IPS-15b (cell line): ENCODE measurements at regions not wholly inside any gene's neighbourhood (a gene's known extent, or its start where the extent isn't known, plus 50 kb on each side); places are given as distances from the start of the nearest gene placed in this dataset.

Source experiments
- H3K27me3 ChIP-seq: one replicate; pipeline ENCODE4 v1.6.1; 2013; ENCODE audit warnings: low read length; ENCODE audit not compliant: control insufficient read depth, insufficient read depth
- H3K36me3 ChIP-seq: one replicate; pipeline ENCODE4 v1.6.1; 2013; ENCODE audit warnings: low read length; ENCODE audit not compliant: control insufficient read depth, insufficient read depth
- H3K4me1 ChIP-seq: one replicate; pipeline ENCODE4 v1.6.1; 2013; ENCODE audit warnings: mild to moderate bottlenecking, low read length; ENCODE audit not compliant: control insufficient read depth, insufficient read depth
- H3K4me3 ChIP-seq: one replicate; pipeline ENCODE4 v1.5.1; 2013; ENCODE audit warnings: low read depth, low read length
- H3K9ac ChIP-seq: one replicate; pipeline ENCODE4 v1.6.1; 2013; ENCODE audit warnings: low read depth, mild to moderate bottlenecking, low read length
- H3K9me3 ChIP-seq: one replicate; pipeline ENCODE4 v1.6.1; 2013; ENCODE audit warnings: mild to moderate bottlenecking, low read length; ENCODE audit not compliant: control insufficient read depth, insufficient read depth

DNA sequence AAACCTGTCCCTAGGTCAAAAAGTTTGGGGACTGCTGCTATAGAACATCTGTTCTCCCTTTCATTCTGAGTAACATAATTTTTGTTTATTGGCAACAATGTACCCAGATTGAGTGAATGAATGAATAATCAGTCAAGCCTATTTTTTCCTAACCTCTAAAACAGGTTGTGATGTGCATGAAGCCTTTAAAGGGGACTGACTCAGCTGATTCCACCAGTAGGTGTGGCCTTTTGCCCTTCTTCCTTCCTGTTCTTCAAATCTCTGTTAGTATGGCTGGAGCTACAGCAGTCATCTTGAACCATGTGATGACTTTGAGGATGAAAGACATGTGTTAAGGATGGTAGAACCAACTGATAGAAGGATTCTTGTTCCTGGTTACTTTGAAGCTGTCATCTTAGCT lies 476.1 kb downstream of the NUF2 start:
- no peak overlapping the region for H3K9ac ChIP-seq
- no peaks in the 10 kb centered on the region for H3K27me3 ChIP-seq
- no peak overlapping the region for H3K4me3 ChIP-seq
- H3K4me1 ChIP-seq, result peaks cover 3% of the 10 kb centered on the region
- no peaks in the 10 kb centered on the region for H3K36me3 ChIP-seq
- no peaks in the 10 kb centered on the region for H3K9me3 ChIP-seq

DNA sequence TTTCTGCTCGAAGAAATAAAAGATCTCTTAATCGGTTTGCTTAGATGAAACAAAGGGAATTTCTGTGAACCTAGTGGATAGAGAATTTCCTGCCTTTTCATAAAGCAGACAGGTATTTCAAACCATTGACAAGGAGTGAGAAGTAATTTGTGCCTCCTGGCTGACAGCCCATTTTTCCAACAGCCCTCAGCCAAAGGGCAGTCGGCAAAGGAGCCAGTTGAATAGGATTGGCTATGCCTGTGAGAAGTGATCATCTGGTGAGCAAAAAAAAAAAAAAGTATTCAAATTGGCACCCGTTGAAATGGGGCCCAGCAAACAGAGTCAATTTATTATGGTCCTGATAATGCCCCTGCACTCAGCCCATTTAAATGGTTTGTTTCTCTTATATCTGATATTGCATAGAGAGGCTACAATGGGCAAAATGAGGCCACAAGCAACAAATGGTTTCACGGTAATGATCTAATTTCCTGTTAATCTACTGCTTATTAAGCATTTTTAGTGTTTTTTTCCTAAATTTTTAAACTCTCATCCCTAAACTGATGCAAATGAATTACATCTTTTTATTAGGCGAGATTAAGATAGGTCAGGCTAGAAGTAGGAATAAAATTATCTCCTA lies 477.5 kb downstream of the NUF2 start:
- Histone ChIP-seq H3K4me3 (no peak overlapping the region), H3K4me1 (peaks cover 3% of the 10 kb centered on the region), H3K36me3 (no peaks in the 10 kb centered on the region), H3K9ac (no peak overlapping the region), H3K9me3 (no peaks in the 10 kb centered on the region), H3K27me3 (no peaks in the 10 kb centered on the region)

DNA sequence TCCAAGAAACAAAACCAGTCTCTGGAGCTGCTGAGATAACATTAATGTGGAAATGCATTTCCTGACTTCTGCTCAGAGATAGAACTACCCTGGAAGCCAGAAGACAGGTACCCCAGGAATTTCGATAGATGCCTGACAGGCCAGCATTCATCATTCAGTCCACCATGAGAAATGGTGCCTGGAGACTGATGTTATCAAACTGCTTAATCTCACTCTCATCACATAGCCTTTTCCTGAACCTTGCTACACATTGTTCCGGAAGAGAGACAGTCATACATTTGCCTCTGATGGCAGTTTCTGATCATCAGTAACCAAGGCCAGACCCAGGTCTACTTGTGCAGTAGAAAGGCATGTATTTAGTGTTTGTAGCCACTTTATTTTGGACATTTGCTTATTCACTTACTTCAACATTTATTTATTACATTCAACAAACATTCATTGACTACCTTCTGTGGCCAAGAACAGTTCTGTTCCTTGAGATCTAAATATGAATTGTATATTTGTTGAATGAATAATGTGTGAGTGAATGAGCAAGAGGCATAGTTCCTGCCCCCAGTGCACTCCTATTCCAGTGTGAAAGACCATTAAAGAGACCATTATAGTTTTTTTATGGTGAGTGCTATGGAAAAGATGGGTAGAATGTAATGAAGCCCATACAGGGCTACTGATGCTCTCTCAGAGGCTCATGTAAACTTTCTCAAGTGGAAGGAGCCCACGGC lies 485.7 kb downstream of the NUF2 start:
- Histone ChIP-seq H3K36me3 (no peaks in the 10 kb centered on the region), H3K4me1 (no peaks in the 10 kb centered on the region), H3K27me3 (no peaks in the 10 kb centered on the region), H3K9me3 (no peaks in the 10 kb centered on the region), H3K4me3 (no peak overlapping the region), H3K9ac (no peak overlapping the region)

DNA sequence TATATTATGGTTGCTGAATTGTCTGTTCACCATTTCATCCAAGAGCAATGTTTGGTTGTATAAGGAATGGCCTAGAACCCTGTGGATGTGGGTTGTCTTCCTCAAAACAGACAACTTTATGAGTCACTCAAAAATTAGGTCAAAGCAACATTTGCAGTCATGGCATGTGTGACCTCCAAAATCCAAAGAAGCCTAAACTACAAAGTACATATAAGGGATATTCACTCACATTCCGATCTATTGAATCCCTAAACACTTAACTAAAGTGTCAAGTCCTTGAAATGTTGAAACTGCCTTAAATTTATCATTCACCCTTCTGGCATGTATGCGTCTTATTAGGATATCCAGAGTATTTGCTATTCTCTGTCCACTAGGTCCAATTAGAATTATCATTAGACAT lies 491.5 kb downstream of the NUF2 start:
- H3K36me3 ChIP-seq, result no peaks in the 10 kb centered on the region
- no peak overlapping the region for H3K9ac ChIP-seq
- H3K4me1 ChIP-seq, result no peaks in the 10 kb centered on the region
- no peaks in the 10 kb centered on the region for H3K9me3 ChIP-seq
- no peak overlapping the region for H3K4me3 ChIP-seq
- no peaks in the 10 kb centered on the region for H3K27me3 ChIP-seq

DNA sequence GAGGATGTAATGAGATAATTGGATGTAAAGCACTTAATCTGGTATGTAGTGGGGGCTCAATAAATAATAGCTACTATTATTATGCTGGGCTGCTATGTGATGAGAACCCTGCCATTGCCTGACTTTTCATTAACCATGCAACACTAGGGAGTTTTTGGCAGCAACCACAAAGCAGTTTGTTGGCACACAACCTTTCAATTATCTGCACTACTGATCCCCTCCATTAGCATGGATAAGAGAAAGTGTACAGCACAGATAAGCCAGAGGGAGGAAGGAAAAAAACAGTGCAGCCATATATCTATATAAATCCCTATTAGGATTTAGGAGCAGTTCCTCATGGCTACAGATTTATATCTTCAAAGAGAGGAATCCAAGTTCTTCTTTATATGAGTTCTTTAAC lies 498.5 kb downstream of the NUF2 start:
- Histone ChIP-seq H3K9me3 (no peaks in the 10 kb centered on the region), H3K4me3 (no peak overlapping the region), H3K4me1 (no peaks in the 10 kb centered on the region), H3K36me3 (no peaks in the 10 kb centered on the region), H3K9ac (no peak overlapping the region), H3K27me3 (no peaks in the 10 kb centered on the region)

DNA sequence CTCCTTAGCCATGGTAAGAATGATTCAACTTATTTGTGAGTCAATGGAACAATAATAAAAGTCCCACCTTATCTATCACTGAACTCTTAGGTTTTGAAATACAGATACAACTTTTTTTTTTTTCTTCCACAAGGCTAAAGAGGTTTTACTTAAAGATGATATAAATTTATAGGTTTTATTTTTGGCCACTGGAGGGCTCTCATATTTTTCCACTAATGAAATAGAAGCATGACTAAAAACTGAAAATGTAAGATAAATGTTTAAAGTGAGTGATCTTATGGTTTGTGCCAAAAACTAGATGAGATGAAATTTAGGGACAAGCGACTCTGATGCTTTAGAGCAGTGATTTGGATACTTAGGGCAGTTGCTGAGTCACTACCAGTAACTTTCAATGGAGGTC lies 499.0 kb downstream of the NUF2 start:
- Histone ChIP-seq H3K9ac (no peak overlapping the region), H3K4me3 (no peak overlapping the region), H3K9me3 (no peaks in the 10 kb centered on the region), H3K36me3 (no peaks in the 10 kb centered on the region), H3K4me1 (no peaks in the 10 kb centered on the region), H3K27me3 (no peaks in the 10 kb centered on the region)

DNA sequence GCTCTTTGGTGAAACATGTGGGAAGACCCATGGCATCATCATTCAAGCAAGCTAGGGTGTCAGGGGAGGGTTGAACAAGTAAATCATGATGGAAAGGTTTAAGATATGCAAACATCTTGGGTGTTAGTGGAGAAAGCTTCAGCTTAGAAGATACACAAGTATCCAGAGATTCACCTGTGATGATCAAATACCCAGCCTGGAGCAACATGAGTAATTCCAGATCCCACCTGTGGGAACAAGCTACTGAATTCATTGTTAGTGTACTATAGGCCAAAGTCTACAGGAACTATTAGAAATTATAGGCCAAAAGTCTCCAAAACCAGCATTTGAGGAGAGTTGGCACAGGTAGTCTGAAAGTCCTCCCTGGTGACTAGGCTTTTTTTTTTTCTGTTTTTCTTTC lies 499.9 kb downstream of the NUF2 start:
- Histone ChIP-seq H3K27me3 (no peaks in the 10 kb centered on the region), H3K4me1 (no peaks in the 10 kb centered on the region), H3K36me3 (no peaks in the 10 kb centered on the region), H3K9me3 (no peaks in the 10 kb centered on the region), H3K4me3 (no peak overlapping the region), H3K9ac (no peak overlapping the region)

DNA sequence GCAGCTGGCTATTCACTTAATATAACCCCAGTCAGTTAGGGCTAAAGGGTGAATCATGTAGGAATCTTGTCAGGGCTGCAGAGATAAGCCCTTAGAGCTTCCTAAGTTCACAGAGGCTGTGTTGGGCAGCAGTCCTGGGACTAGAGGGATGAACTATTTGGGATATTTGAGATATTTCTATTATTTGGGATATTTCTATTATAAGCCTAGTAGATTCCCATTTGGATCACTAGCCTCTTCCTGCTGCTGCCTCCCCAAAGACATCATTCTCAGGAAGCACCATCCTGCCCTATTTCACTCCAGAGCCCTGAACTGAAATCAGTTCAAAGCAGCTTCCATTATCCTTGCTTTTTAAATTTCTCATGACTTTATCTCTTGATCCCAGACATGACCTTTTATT lies 501.3 kb downstream of the NUF2 start:
- Histone ChIP-seq H3K4me3 (no peak overlapping the region), H3K9me3 (no peaks in the 10 kb centered on the region), H3K27me3 (no peaks in the 10 kb centered on the region), H3K9ac (no peak overlapping the region), H3K4me1 (no peaks in the 10 kb centered on the region), H3K36me3 (no peaks in the 10 kb centered on the region)

DNA sequence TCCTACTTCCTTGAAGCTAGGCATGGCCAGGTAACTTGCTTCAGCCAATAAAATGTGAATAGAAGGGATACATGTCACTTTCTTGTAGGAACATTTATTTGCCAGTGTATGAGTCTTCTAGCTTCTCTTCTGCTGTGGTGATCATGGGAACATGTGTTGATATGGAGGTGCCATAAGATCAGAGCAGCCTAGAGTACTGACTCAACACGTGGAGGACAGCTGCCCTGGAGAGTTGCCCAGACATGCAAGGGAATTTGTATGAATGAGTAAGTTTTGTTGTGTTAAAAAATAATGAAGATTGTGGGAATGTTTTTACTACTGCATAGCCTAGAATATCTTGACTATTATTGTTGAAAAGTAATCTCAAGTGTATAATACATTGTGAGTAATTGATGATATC lies 502.3 kb downstream of the NUF2 start:
- Histone ChIP-seq H3K27me3 (no peaks in the 10 kb centered on the region), H3K4me1 (no peaks in the 10 kb centered on the region), H3K36me3 (no peaks in the 10 kb centered on the region), H3K9ac (no peak overlapping the region), H3K4me3 (no peak overlapping the region), H3K9me3 (no peaks in the 10 kb centered on the region)

DNA sequence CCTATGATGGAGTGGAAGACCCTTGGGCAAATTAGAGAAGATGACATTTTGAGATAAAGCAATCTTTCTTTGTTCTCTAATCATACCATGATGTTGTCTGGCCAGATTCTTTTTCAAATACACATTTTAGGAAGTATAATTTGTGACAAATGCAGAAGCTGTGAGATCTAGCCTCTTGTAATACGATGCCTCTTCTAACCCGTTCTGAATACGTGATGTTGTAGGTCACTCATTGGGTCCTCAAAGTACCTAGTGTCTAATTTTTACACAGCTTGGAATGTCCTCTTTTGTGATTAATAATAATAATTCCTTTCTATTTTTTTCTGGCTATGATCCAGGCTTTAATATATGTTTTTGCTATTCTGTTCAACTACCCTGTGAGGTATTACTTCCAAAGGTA lies 502.7 kb downstream of the NUF2 start:
- H3K27me3 ChIP-seq, result no peaks in the 10 kb centered on the region
- H3K36me3 ChIP-seq, result no peaks in the 10 kb centered on the region
- H3K4me3 ChIP-seq, result no peak overlapping the region
- H3K9ac ChIP-seq, result no peak overlapping the region
- no peaks in the 10 kb centered on the region for H3K4me1 ChIP-seq
- no peaks in the 10 kb centered on the region for H3K9me3 ChIP-seq

DNA sequence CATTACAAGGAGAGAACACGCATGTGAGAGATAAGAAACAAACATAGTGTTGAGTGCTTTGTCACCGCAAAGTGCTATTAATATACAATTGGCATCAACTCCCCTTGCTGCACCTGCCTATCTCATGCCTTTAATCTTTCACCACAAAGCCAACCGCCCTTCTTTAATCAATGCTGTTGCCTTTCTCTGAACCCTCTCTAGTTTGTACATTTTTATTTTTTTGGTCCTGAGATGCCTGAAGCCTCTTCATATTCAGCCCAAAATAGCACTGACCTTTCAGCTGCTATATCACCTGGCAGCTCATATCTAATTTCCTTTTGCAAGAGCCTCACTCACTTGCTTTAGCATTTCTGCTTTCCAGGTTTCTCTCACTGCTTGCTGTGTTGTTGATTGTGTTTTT lies 504.7 kb downstream of the NUF2 start:
- no peaks in the 10 kb centered on the region for H3K4me1 ChIP-seq
- H3K36me3 ChIP-seq, result no peaks in the 10 kb centered on the region
- no peaks in the 10 kb centered on the region for H3K27me3 ChIP-seq
- H3K9me3 ChIP-seq, result no peaks in the 10 kb centered on the region
- H3K4me3 ChIP-seq, result no peak overlapping the region
- H3K9ac ChIP-seq, result no peak overlapping the region

DNA sequence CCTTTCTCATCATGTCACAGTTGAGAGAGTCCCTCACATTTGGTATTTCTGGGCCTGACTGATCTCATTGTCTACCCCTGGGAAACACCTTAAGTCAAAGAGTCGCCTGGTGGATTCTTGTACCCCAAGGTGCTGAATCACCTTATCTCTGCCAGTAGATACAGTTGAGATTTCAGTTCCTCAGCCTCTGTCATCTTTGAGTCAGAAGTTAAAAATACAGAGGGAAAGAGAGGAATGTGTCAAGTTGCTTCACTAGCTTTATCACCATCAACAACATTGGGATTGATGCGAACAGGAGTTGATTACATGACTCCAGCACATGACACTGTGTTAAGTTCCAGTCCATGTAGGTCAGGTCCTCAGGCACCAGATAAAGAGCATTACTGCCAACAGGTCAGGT lies 513.0 kb downstream of the NUF2 start:
- H3K27me3 ChIP-seq, result no peaks in the 10 kb centered on the region

More for the DNA sequence above, 513.0 kb downstream of the NUF2 start:
- Histone ChIP-seq H3K4me1 (no peaks in the 10 kb centered on the region), H3K9me3 (no peaks in the 10 kb centered on the region), H3K4me3 (no peak overlapping the region), H3K36me3 (no peaks in the 10 kb centered on the region), H3K9ac (no peak overlapping the region)
